Esophagus squamous epithelium (tissue), 4 donors: ENCODE measurements at regions not wholly inside any gene's neighbourhood (a gene's known extent, or its start where the extent isn't known, plus 50 kb on each side); places are given as distances from the start of the nearest gene placed in this dataset.

ENCODE experiments used
- CTCF ChIP-seq, 6 experiments: fragments of 450-650 bp in 4 of 6; fragments of 200-600 bp in 2 of 6; sonication (generic) in 2 of 6; IDR thresholded peaks; one replicate each; pipeline ENCODE4 v1.5.1; 2016 to 2019; ENCODE audit warnings: antibody characterized with exemption in 6 of 6, mild to moderate bottlenecking in 4 of 6, moderate library complexity in 4 of 6
- POLR2A ChIP-seq, 4 donors: fragments of 450-650 bp; IDR thresholded peaks; one replicate each; pipeline ENCODE4 v1.6.1; 2017; ENCODE audit warnings: antibody characterized with exemption in 4 of 4, mild to moderate bottlenecking in 4 of 4, moderate library complexity in 3 of 4

GRCh38 chr6:66232890-66233289 is 525.9 kb upstream of the EYS start:
- TF ChIP-seq POLR2A (IDR thresholded peaks at IDR 0.05) (no peak), CTCF (IDR thresholded peaks at IDR 0.05) (no peak)
